OCI-LY3 (cell line): ENCODE measurements at regions not wholly inside any gene's neighbourhood (a gene's known extent, or its start where the extent isn't known, plus 50 kb on each side); places are given as distances from the start of the nearest gene placed in this dataset.

Experiments used
- H2AFZ ChIP-seq: fragments of 200-600, 300-600 bp; shearing (Covaris generic); 2 replicates; pipeline ENCODE4 v1.6.0; 2014; ENCODE audit warnings: antibody characterized with exemption, low read depth, low read length
- H3K27ac ChIP-seq: fragments of 200-600, 300-600 bp; sonication (generic); 2 replicates; pipeline ENCODE4 v1.5.1; 2014; ENCODE audit warnings: mild to moderate bottlenecking, low read length, moderate library complexity, mixed read lengths
- H3K27me3 ChIP-seq: fragments of 200-600, 300-600 bp; sonication (generic); 2 replicates; pipeline ENCODE4 v1.6.1; 2014; ENCODE audit warnings: low read depth, low read length, mixed read lengths
- H3K36me3 ChIP-seq: fragments of 200-600, 300-600 bp; sonication (generic); replicated peaks from 2 replicates; pipeline ENCODE3; 2014; ENCODE audit warnings: low read depth, low read length, mixed read lengths
- H3K4me1 ChIP-seq: fragments of 300-600, 200-600 bp; sonication (generic); 2 replicates; pipeline ENCODE4 v1.6.1; 2014; ENCODE audit warnings: low read length, mixed read lengths
- H3K4me2 ChIP-seq: fragments of 200-600, 300-600 bp; sonication (generic); 2 replicates; pipeline ENCODE4 v1.6.1; 2014; ENCODE audit warnings: low read length, mixed read lengths
- H3K4me3 ChIP-seq: fragments of 300-600, 200-600 bp; sonication (generic); 2 replicates; pipeline ENCODE4 v1.5.1; 2014; ENCODE audit warnings: antibody characterized with exemption, mild to moderate bottlenecking, low read length, moderate library complexity
- H3K79me2 ChIP-seq: fragments of 300-600, 200-600 bp; shearing (Covaris generic); 2 replicates; pipeline ENCODE4 v1.6.1; 2014; ENCODE audit warnings: mild to moderate bottlenecking, low read length, mixed read lengths
- H3K9ac ChIP-seq: fragments of 300-600, 200-600 bp; shearing (Covaris generic); 2 replicates; pipeline ENCODE4 v1.6.0; 2014; ENCODE audit warnings: mild to moderate bottlenecking, low read length, moderate library complexity
- H3K9me3 ChIP-seq: fragments of 200-600, 300-600 bp; shearing (Covaris generic); 2 replicates; pipeline ENCODE4 v1.6.1; 2014; ENCODE audit warnings: low read length, mixed read lengths; ENCODE audit not compliant: insufficient read depth
- H4K20me1 ChIP-seq: fragments of 200-600, 300-600 bp; sonication (generic); 2 replicates; pipeline ENCODE4 v1.6.1; 2016; ENCODE audit warnings: low read length, mixed read lengths; ENCODE audit not compliant: insufficient read depth
- EZH2phosphoT487 ChIP-seq: fragments of 200-600 bp; shearing (Covaris generic); IDR thresholded peaks from 2 replicates; pipeline ENCODE4 v1.6.1; 2018; ENCODE audit warnings: antibody characterized with exemption, mixed run types, low read depth
- TF ChIP-seq, protein P1 (sequence below): fragments of 200-600, 300-600 bp; sonication (generic); IDR thresholded peaks from 2 replicates; pipeline ENCODE4 v1.5.1; 2014; ENCODE audit warnings: antibody characterized with exemption, low read length, low read depth

DNA sequence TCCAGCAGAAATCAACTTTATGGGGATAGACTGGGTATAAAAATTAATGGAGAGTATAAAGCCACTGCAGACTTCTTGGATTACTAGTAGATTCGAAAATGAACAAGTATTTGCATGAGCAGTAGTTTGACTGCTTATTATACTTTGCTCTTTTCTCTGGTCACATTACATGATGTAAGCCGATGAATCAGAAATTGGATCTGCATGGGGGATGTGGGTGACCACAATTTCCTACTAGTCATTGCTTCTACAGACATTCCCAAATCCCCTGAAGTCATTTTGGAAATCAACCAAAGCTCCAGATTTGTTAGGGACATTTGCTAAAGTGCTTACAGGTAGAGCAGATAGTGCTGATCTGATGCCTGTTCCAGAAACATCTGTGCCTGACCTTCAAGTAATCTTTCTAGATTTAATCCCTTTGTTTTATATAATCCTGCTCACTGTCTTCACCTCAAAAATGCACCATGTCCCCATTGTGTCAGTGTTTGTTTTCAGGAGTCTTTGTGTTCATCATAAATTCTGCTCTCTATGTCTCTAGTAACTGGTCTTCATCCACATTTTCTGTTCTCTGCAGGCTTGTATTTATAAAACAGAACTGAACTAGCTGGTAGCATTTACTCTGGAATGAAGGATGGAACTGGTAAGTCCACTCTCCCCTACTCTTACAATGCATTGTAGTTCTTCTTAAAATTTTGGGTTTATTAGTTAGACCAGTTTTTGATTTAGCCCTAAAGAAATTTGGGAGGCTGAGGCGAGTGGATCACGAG, 201.5 kb upstream of the CSNK1A1L start:
- no peak overlapping the region for H3K9ac ChIP-seq
- no peaks in the 10 kb centered on the region for H3K79me2 ChIP-seq
- no peaks in the 10 kb centered on the region for H3K4me1 ChIP-seq
- H4K20me1 ChIP-seq: no peaks in the 10 kb centered on the region
- no peak overlapping the region for H2AFZ ChIP-seq
- H3K4me3 ChIP-seq: no peak overlapping the region
- H3K4me2 ChIP-seq: no peak overlapping the region
- no peak overlapping the region for H3K27ac ChIP-seq
- H3K9me3 ChIP-seq: no peaks in the 10 kb centered on the region
- no peak for TF ChIP-seq EZH2phosphoT487
- TF ChIP-seq, protein P1, sequence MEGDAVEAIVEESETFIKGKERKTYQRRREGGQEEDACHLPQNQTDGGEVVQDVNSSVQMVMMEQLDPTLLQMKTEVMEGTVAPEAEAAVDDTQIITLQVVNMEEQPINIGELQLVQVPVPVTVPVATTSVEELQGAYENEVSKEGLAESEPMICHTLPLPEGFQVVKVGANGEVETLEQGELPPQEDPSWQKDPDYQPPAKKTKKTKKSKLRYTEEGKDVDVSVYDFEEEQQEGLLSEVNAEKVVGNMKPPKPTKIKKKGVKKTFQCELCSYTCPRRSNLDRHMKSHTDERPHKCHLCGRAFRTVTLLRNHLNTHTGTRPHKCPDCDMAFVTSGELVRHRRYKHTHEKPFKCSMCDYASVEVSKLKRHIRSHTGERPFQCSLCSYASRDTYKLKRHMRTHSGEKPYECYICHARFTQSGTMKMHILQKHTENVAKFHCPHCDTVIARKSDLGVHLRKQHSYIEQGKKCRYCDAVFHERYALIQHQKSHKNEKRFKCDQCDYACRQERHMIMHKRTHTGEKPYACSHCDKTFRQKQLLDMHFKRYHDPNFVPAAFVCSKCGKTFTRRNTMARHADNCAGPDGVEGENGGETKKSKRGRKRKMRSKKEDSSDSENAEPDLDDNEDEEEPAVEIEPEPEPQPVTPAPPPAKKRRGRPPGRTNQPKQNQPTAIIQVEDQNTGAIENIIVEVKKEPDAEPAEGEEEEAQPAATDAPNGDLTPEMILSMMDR: no peak
- no peaks in the 10 kb centered on the region for H3K27me3 ChIP-seq
- no peaks in the 10 kb centered on the region for H3K36me3 ChIP-seq

DNA sequence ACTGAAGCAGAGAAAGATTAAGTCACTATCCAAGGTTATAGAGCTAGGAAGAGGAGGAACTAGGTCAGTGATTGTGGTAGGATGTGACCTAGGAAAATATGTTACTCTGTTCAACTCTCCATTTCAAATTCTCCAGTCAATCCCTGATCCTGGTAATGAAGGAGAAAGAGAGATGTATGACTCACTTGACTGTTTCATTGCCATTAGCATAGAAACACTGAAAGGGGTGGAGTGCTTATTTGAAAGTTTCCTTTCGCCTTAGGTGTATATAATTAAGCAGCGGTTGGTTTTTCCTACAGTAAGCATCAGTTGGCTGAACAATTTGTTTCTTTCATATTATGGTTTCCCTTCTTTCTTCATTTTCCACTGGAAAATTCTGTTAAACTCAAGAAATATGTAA, 198.1 kb upstream of the CSNK1A1L start:
- no peaks in the 10 kb centered on the region for H3K36me3 ChIP-seq
- TF ChIP-seq EZH2phosphoT487: no peak
- TF ChIP-seq, protein P1: no peak
- H3K27me3 ChIP-seq: no peaks in the 10 kb centered on the region
- H2AFZ ChIP-seq: no peak overlapping the region
- H3K4me2 ChIP-seq: no peak overlapping the region
- no peak overlapping the region for H3K27ac ChIP-seq
- H3K9me3 ChIP-seq: no peaks in the 10 kb centered on the region
- no peak overlapping the region for H3K9ac ChIP-seq
- no peaks in the 10 kb centered on the region for H3K4me1 ChIP-seq
- H3K79me2 ChIP-seq: no peaks in the 10 kb centered on the region
- H3K4me3 ChIP-seq: no peak overlapping the region
- no peaks in the 10 kb centered on the region for H4K20me1 ChIP-seq

DNA sequence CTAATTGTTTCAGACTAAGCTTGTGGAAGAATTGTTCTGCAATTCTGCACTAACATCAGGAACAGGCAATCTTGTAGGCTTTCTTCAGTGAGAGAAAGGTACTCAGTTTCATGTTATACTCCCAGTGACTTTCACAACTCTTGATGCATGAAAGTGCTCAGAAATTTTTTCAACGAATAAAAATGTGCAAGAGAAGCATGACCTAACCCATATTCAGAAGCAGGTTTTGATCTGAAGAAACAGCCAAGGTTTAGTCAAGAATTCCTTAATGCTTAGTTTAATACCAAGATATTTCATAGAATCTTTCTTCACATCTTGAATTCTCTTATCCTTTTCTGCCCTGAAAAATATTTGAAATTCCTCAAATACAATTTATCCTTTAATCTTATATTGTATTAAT, 197.2 kb upstream of the CSNK1A1L start:
- H3K79me2 ChIP-seq: no peaks in the 10 kb centered on the region
- TF ChIP-seq EZH2phosphoT487: no peak
- TF ChIP-seq, protein P1: no peak
- no peaks in the 10 kb centered on the region for H3K36me3 ChIP-seq
- H3K9ac ChIP-seq: no peak overlapping the region
- no peak overlapping the region for H3K4me3 ChIP-seq
- no peaks in the 10 kb centered on the region for H3K27me3 ChIP-seq
- H3K9me3 ChIP-seq: no peaks in the 10 kb centered on the region
- no peaks in the 10 kb centered on the region for H3K4me1 ChIP-seq
- H2AFZ ChIP-seq: no peak overlapping the region
- H4K20me1 ChIP-seq: no peaks in the 10 kb centered on the region
- H3K4me2 ChIP-seq: no peak overlapping the region
- H3K27ac ChIP-seq: no peak overlapping the region

DNA sequence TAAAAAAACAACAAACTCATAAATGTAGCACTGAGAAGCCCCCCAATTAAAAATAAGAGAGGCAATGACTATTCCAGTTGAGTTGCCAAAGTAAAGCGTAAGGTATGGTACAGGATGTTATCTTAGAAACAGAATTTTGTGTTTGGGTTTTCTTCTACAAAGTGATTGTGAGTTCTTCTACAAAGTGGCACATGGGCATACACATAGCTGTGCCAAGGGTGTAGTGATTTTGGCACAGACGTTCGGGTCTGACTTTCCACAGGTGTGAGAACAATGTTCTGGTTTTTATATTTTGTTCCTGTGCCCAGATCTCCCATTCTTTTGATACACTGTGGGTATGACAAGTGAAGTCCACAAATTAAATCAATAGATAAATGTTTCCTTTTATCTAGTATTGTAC, 190.1 kb upstream of the CSNK1A1L start:
- Histone ChIP-seq H4K20me1 (no peaks in the 10 kb centered on the region), H3K9ac (no peak overlapping the region), H3K4me3 (no peak overlapping the region), H3K27me3 (no peaks in the 10 kb centered on the region), H3K9me3 (no peaks in the 10 kb centered on the region), H3K79me2 (no peaks in the 10 kb centered on the region), H3K4me1 (no peaks in the 10 kb centered on the region), H3K4me2 (no peak overlapping the region), H3K27ac (no peak overlapping the region), H3K36me3 (no peaks in the 10 kb centered on the region), H2AFZ (no peak overlapping the region)
- TF ChIP-seq, protein P1: no peak
- no peak for TF ChIP-seq EZH2phosphoT487
